HG03460 (cell line): ENCODE measurements at regions not wholly inside any gene's neighbourhood (a gene's known extent, or its start where the extent isn't known, plus 50 kb on each side); places are given as distances from the start of the nearest gene placed in this dataset.

Experiments
- ATAC-seq: cut with Tn5 transposase; IDR thresholded peaks from one replicate; pipeline ENCODE4 v1.9.1; 2021; ENCODE audit not compliant: unreplicated experiment

DNA sequence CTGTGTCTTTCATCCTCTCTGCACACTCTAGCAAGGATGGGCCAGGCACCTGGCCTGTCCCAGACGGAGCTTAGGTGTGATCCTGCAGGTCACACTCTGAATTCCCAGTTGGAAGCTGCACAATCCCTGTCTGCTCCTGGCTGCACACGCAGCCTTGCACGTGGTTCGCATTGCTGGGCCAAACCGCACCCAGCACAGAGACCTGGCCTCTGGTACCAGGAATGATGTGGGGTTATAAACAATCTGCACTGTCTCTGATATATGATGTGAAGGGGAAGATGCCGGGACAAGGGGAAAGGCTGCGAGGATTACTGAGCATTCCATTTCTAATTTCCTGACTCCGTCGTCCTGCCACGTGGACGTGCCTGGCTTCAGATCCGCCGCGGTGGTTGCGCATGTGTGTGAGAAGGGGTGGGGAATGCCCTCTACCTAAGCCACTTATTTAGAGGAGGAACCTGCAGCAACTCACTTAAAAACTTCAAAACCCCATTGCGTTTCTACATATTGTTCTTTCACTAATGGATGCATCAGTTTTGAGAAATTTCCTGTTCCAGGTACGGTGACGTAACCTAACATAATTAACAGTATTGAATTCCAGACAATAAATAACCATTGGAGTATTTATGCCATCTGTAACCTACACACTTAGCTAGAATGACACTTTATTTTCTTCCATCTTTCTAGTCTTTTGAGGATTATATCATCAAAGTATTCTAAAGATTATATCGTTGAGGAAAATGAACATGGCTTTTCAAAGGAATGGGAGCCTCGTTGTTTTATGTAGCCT, 559.7 kb upstream of the MGMT start:
- ATAC-seq: no peak

GRCh38 chr10:128908099-128908498, 558.9 kb upstream of the MGMT start:
- no peak for ATAC-seq

GRCh38 chr10:128908499-128908898, 558.5 kb upstream of the MGMT start:
- no peak for ATAC-seq

DNA sequence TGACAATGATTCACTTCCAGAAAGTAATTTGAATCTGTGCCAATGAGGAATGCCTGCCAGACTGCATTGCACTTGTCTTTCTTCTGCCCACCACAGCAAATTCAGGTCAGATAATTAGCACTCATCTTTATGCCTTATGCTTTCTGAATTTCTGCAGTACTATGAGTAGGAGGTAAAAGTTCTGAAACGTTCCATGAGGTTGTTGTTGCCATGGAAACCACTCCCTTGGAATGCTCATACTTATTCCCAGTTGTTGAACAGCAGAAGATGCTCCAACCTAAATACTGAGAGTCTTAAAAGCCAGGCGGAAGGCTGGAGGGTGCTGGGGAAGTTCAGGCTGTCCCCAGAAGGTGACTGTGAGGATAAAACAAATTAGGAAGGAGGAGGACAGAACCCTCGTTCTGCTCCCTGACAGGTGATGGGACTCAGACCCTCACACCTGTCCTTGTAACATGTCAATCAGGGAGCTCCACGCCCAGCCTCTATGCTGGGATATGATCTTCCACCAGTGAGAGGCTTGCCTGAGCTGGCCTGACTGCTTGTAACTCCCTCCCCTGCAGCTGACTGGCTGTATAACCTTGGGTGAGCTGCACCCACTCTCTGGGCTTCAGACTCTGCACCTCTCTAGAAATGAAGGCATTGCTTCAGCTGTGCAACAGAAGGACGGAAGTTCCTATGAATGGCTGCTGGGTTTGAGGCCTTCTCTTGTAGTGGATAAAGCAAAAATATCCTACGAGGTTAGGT, 554.3 kb upstream of the MGMT start:
- no peak for ATAC-seq

GRCh38 chr10:128914681-128915080, 552.4 kb upstream of the MGMT start:
- ATAC-seq: no peak

- no peak for ATAC-seq
Observed at GRCh38 chr10:128915630-128916029, 551.4 kb upstream of the MGMT start.

GRCh38 chr10:128916383-128916782, 550.7 kb upstream of the MGMT start:
- ATAC-seq: no peak

DNA sequence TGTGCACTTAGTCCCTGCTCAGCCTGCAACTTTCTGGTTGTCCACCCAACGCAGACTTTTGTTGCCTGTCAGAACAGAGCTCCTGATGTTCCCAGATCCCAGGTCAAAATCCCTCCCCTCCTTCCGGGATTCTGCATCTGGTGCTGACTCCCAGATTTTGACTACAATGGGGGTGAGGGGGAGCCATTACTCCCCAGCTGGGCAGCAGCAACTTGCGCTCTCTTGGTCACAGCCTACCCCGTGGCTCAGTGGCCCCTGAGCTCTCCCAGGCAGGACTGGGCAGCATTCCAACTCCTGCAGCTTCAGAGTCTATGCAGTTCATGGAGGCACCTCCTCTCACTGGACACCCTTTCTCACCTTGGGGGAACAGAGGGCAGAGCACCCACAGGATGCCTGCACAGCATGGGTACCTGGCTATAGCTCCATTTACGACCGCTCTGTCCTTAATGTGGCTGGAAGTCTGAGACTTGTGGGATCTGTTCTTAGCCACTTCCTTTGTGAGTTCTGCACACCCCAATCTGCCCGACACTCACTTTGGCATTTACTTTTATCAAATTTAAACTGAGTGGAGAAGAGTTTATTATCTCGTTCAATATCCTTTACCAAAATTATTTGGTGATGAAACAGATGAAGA, 545.5 kb upstream of the MGMT start:
- ATAC-seq: no peak

DNA sequence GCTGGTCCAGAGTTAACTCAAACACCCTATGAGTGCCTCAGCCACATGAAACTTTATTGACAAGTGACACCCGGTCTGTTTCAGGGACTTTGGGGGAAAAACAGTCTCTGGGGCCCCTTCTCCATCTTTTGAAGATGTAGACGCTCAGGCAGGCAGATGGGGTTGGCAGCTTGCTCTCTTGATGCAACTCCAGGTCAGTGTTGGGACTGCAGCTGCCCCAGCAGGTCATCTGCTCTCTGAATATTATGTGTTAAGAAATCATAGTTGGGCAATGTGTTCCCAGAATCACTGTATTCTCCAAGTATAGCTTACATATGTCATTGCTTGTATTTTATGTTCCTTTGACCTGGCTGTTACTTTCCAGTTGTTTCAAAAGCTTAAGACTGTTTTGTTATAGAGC, 544.9 kb upstream of the MGMT start:
- ATAC-seq: no peak

DNA sequence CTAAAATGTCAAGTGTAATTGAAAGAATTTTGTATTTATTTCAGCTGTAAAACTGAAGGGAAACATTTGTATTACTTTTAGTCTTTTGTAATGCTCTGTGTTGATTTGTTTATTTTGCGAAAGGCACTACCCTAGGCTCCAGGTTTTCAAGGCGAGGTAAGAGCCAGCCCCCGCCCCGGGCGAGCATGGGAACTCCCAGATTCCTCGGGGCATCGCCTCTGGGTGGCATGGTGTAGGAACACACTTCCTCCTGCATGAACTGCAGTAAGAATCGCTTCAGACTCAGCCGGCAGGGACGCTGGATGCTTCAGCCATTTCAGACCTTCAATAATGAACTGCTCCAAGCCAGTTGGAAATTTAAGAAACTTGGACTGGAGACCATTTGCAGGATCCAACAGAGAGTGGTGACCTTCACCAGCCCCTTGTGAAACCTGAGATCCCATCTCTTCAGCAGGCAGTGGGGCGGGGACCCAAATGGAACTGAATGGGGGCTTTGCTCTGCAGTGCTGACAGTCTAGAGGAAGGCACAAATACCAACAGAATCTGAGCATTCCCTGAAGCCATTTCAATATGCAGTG, 544.3 kb upstream of the MGMT start:
- ATAC-seq: no peak

GRCh38 chr10:128924918-128925317, 542.1 kb upstream of the MGMT start:
- ATAC-seq: no peak

DNA sequence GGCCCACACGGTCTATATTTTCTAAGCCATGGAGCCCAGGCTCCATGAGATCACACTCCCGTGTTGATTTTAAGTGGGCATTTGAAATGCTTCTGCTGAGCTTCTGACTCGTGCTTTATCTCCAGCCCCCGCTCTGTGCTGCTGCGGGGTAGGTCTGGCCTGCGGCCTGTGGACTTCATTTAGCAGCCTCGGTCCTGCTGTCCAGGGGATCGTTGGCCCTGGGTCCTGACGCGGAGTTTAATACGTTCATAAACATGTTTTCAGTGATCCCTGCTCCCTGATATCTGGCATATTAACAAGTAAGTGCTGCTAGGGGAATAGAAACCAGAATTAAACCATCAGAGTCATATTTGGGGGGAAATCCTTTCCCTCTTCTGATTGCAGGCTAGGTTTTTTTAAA, 540.3 kb upstream of the MGMT start:
- ATAC-seq: no peak

- no peak for ATAC-seq
Observed at GRCh38 chr10:128927497-128928161, 539.4 kb upstream of the MGMT start.

DNA sequence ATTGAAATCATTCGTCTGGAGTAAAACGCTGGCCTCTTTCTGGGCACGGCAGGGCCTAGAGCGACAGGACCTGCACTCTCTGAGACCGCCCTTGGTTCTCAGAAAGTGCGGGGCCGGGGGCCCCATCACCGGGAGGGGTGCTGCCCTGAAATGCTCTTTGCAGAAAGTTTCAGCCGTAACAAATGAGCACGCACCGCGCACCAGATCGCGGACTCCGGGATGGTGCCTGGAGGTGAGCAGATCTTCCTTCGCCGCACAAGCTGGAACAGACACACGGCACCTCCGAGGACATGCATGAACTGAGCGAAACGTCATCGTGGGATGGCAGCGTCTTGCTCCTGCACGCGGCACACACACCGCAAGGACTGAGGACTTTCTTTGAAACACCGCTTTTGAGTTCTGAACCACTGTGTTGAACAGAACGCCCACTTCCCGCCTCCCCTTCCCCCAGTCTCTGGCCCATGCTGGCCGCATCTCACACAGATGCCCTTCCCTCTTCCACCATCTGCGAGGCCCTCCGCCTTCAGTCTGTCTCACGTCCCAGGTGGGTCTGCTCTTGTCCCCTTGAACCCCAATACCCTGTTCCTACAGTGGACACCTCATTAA, 538.7 kb upstream of the MGMT start:
- ATAC-seq: no peak

DNA sequence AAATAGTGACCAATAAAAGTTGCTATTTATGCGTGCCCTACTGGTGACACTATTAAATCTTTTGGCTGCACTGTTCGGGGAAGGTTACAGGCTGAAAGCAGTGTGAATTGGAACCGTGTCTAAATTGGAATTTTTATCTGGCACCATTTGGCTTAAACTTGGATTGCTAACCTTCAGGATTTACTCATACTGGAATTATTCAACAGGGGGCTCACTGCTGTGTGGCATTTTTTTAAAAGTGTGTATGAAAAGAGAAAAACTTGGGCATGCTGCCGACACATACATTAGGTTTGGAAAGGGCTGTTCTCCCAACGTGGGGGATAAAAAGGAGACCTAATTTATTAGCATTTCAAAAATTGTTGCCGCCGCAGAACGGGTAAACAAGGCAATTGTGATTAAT, 537.9 kb upstream of the MGMT start:
- no peak for ATAC-seq

GRCh38 chr10:128929767-128930166, 537.3 kb upstream of the MGMT start:
- no peak for ATAC-seq

- ATAC-seq: no peak
Observed at GRCh38 chr10:128930515-128930914, 536.5 kb upstream of the MGMT start.

- no peak for ATAC-seq
Observed at GRCh38 chr10:128932071-128932820, 534.8 kb upstream of the MGMT start.

GRCh38 chr10:128934492-128934891, 532.5 kb upstream of the MGMT start:
- no peak for ATAC-seq

DNA sequence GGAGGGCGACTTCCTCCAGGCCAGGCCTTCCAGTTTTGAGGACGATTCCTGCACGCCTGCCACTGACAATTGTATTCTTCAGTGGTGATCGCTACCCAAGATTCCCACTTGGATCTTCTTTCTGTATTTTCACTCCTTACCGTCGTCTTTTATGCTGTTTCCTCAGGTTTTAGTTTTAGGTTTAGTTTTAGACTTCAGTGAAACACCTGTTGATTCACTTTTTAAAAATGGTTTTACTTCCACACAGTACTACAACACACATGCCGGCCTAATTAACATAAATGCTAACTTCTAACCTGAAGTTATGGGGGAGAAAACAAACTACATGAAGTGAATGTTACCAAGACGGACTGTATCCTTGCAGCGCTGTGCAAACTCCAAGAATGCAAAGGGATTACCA, 530.6 kb upstream of the MGMT start:
- ATAC-seq: no peak
